ENCODE measurements at regions not wholly inside any gene's neighbourhood (a gene's known extent, or its start where the extent isn't known, plus 50 kb on each side); places are given as distances from the start of the nearest gene placed in this dataset.

DNA sequence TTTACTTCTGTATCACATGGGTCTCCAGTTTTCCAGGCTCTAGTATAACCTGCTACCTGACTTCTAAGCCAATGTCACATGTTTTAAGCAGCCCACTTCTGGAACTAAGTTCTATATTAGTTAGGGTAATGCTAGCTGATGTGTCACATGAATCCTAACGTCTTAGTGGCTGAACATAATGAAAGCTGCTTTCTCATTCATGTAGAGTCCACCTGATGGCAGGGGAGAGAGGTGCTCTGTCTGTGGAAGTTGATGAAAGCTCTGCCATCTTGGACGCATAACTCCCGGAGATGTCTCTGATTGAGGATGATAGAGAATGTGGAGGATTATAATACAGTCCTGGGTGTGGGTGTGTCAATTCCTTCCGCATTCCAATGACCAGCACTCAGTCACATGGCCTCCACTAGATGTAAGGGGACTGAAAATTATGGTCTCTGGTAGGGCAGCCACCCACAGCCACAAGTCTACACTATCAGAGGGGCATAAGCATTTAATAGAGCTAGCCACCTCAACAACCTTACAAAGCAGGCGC lies 234.4 kb upstream of the CRY1 start:
- Histone ChIP-seq H3K79me2 (peaks cover 71% of the 10 kb centered on the region), H3K36me3 (ENCODE audit: control insufficient read depth, insufficient read depth, low read length) (no peaks in the 10 kb centered on the region), H3K27ac (no peak overlapping the region), H2AFZ (no peak overlapping the region), H3K4me2 (ENCODE audit: low read length) (no peak overlapping the region), H3K4me1 (peaks cover 33% of the 10 kb centered on the region), H3K9ac (no peak overlapping the region), H3K4me3 (ENCODE audit: low read depth, low read length) (no peak overlapping the region), H3K9me3 (ENCODE audit: control insufficient read depth, low read length) (no peaks in the 10 kb centered on the region), H3K27me3 (ENCODE audit: control insufficient read depth, insufficient read depth, low read length) (no peaks in the 10 kb centered on the region)
- TF ChIP-seq, protein P1, sequence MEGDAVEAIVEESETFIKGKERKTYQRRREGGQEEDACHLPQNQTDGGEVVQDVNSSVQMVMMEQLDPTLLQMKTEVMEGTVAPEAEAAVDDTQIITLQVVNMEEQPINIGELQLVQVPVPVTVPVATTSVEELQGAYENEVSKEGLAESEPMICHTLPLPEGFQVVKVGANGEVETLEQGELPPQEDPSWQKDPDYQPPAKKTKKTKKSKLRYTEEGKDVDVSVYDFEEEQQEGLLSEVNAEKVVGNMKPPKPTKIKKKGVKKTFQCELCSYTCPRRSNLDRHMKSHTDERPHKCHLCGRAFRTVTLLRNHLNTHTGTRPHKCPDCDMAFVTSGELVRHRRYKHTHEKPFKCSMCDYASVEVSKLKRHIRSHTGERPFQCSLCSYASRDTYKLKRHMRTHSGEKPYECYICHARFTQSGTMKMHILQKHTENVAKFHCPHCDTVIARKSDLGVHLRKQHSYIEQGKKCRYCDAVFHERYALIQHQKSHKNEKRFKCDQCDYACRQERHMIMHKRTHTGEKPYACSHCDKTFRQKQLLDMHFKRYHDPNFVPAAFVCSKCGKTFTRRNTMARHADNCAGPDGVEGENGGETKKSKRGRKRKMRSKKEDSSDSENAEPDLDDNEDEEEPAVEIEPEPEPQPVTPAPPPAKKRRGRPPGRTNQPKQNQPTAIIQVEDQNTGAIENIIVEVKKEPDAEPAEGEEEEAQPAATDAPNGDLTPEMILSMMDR (IDR thresholded peaks at IDR 0.05): no peak

DNA sequence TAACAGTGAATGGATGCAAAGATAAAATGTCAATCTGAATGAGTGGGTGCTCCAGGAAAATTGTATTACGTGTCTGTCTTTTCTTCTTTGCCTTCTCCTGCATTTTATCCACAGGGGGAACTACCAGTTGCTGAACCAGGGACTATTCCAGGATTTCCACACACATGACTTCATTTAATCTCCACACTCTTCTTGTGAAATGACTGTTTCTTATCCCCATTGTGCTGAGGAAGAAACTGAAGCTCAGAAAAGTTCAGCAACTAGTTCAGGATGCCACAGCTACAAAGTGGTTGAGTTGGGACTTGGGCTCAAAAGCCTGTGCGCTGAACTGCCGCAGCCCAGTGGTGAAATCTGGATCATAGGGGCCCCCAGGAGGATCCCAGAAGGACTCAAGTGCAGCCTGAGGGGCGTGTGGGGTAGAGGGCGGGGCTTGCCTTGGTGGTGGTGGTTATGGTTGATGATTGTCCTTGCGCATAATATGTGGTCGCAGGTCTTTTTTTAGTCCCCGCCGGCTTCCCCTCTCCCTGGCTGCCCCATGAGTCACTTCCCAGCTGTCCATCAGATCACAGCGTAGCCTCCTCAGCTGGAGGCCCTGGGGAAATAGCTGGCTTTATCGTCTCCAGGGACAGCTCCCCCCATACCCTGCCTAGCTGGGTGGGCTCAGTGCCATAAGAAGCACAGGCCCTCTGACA lies 235.2 kb upstream of the CRY1 start:
- Histone ChIP-seq H3K4me3 (ENCODE audit: low read depth, low read length) (no peak overlapping the region), H3K9me3 (ENCODE audit: control insufficient read depth, low read length) (no peaks in the 10 kb centered on the region)

DNA sequence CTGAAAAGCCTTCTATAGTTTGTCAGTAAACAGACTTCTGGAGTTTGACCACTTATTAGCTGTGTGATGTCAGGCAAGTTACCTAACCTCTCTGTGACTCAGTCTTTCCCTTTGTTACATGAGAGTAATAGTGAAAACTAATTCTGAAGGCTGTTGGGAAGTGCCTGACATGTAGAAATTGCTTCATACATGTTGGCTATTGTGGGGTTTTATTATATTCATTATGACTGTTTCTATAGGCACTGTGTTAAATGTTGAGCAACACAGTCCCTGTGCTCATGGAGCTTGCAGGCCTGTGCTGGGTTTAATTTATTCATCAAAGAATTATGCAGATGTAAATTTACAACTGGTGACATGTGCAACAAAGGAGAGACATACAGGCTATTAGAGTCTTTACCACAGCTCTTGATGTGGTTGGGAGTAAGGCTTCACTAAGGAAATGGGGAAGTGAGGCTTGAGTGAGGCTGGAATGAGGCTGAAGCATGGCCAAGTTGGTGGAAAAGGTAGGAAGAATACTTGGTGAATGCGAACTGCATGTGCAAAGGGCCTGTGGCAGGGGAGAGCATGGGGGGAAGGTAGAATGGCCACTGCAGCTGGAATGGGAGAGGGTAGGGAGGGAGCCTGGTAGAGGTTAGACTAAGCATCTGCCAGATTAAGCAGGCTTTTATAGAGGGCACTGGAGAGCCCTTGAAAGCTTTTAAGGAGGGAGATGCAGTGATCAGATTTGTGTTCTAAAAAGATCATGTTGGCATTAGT lies 236.4 kb upstream of the CRY1 start:
- H3K79me2 ChIP-seq: peaks cover 83% of the 10 kb centered on the region
- H3K9ac ChIP-seq: no peak overlapping the region
- no peaks in the 10 kb centered on the region for H3K36me3 ChIP-seq (ENCODE audit: control insufficient read depth, insufficient read depth, low read length)
- peaks cover 33% of the 10 kb centered on the region for H3K4me1 ChIP-seq
- no peak overlapping the region for H2AFZ ChIP-seq
- TF ChIP-seq, protein P1 (IDR thresholded peaks at IDR 0.05): no peak
- H3K9me3 ChIP-seq (ENCODE audit: control insufficient read depth, low read length): no peaks in the 10 kb centered on the region
- no peak overlapping the region for H3K4me3 ChIP-seq (ENCODE audit: low read depth, low read length)
- H3K4me2 ChIP-seq (ENCODE audit: low read length): no peak overlapping the region
- H3K27ac ChIP-seq: no peak overlapping the region
- no peaks in the 10 kb centered on the region for H3K27me3 ChIP-seq (ENCODE audit: control insufficient read depth, insufficient read depth, low read length)

More for the DNA sequence above, 235.2 kb upstream of the CRY1 start:
- H3K9ac ChIP-seq: no peak overlapping the region
- peaks cover 79% of the 10 kb centered on the region for H3K79me2 ChIP-seq
- no peak overlapping the region for H3K27ac ChIP-seq
- TF ChIP-seq, protein P1 (IDR thresholded peaks at IDR 0.05): no peak
- no peaks in the 10 kb centered on the region for H3K27me3 ChIP-seq (ENCODE audit: control insufficient read depth, insufficient read depth, low read length)
- no peak overlapping the region for H3K4me2 ChIP-seq (ENCODE audit: low read length)
- no peak overlapping the region for H2AFZ ChIP-seq
- peaks cover 33% of the 10 kb centered on the region for H3K4me1 ChIP-seq
- H3K36me3 ChIP-seq (ENCODE audit: control insufficient read depth, insufficient read depth, low read length): no peaks in the 10 kb centered on the region

DNA sequence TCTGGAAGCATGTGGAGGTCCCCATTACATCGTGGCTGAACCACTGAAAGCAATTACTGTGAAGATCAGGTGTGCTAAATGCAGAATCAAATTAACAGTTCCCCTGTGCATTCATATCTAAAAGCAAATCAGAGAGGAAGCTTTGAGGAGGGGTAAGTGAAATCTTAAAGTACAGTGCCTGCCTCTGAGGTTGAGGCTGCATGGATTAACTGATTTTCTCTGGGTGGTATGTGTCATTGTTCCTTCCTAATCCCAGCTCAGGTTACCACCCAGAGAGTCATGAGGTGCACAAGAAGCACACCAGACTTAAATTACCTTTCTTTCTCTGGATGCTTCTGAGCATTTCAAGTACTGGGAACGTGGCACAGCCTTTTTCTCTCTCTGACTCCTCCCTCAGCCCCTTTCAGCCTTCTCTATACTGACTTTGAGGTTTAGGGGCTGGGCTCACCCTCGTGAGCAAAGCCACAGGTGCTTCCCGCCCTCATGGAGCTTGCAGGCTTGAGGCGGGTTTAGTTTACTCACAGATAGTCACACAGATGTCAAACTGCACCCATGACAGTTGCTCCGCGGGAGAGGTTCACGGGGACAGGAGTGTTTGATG lies 237.6 kb upstream of the CRY1 start:
- H3K4me1 ChIP-seq: peaks cover 28% of the 10 kb centered on the region
- no peak overlapping the region for H3K4me3 ChIP-seq (ENCODE audit: low read depth, low read length)
- H3K27me3 ChIP-seq (ENCODE audit: control insufficient read depth, insufficient read depth, low read length): no peaks in the 10 kb centered on the region
- H2AFZ ChIP-seq: no peak overlapping the region
- no peak overlapping the region for H3K4me2 ChIP-seq (ENCODE audit: low read length)
- H3K9ac ChIP-seq: no peak overlapping the region
- H3K36me3 ChIP-seq (ENCODE audit: control insufficient read depth, insufficient read depth, low read length): no peaks in the 10 kb centered on the region
- H3K79me2 ChIP-seq: peaks cover 85% of the 10 kb centered on the region
- no peaks in the 10 kb centered on the region for H3K9me3 ChIP-seq (ENCODE audit: control insufficient read depth, low read length)
- TF ChIP-seq, protein P1 (IDR thresholded peaks at IDR 0.05): no peak
- H3K27ac ChIP-seq: no peak overlapping the region
